NB4 (cell line): ENCODE measurements at regions not wholly inside any gene's neighbourhood (a gene's known extent, or its start where the extent isn't known, plus 50 kb on each side); places are given as distances from the start of the nearest gene placed in this dataset.

Experiments used
- MAX ChIP-seq: IDR thresholded peaks from 2 replicates; pipeline ENCODE4 v1.6.1; 2011; ENCODE audit warnings: low read depth, low read length
- MYC ChIP-seq: IDR thresholded peaks from 2 replicates; pipeline ENCODE4 v1.6.1; 2011; ENCODE audit warnings: low read depth, low read length
- POLR2A ChIP-seq: IDR thresholded peaks from 2 replicates; pipeline ENCODE4 v1.6.1; 2011; ENCODE audit warnings: mild to moderate bottlenecking; ENCODE audit not compliant: insufficient read length; ENCODE audit errors: extremely low read depth
- TF ChIP-seq, protein P1 (sequence below): IDR thresholded peaks from one replicate; pipeline ENCODE4 v1.5.1; 2012; ENCODE audit warnings: low read depth, low read length

DNA sequence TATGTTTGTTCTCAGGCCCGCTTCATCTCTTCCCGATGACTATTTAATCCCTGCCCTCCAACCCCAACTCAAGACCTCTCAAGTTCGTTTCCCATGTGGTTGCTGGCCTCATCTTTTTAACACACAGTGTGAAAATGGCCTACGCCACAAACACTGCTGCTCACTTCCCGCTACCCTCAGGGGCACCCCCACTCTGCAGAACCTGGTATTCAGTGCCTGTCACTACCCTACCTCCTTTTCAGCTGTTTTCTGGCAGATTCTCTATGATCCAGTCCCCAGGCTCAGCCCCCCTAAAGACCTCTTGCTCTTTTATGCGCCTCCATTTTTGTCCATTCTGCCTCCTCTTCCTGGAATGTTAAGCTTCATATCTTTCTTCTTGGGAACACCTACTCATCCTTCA, 152.6 kb upstream of the C1orf174 start:
- TF ChIP-seq, protein P1, sequence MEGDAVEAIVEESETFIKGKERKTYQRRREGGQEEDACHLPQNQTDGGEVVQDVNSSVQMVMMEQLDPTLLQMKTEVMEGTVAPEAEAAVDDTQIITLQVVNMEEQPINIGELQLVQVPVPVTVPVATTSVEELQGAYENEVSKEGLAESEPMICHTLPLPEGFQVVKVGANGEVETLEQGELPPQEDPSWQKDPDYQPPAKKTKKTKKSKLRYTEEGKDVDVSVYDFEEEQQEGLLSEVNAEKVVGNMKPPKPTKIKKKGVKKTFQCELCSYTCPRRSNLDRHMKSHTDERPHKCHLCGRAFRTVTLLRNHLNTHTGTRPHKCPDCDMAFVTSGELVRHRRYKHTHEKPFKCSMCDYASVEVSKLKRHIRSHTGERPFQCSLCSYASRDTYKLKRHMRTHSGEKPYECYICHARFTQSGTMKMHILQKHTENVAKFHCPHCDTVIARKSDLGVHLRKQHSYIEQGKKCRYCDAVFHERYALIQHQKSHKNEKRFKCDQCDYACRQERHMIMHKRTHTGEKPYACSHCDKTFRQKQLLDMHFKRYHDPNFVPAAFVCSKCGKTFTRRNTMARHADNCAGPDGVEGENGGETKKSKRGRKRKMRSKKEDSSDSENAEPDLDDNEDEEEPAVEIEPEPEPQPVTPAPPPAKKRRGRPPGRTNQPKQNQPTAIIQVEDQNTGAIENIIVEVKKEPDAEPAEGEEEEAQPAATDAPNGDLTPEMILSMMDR = no peak
- TF ChIP-seq POLR2A = no peak
- no peak for TF ChIP-seq MAX
- TF ChIP-seq MYC = no peak
